Upper lobe of left lung (tissue), 4 donors: ENCODE measurements at regions not wholly inside any gene's neighbourhood (a gene's known extent, or its start where the extent isn't known, plus 50 kb on each side); places are given as distances from the start of the nearest gene placed in this dataset.

Experiments
- EP300 ChIP-seq, 4 donors: sonication (generic); formaldehyde crosslinking; IDR thresholded peaks; one replicate each; pipeline ENCODE4 v1.5.1; 2017; ENCODE audit warnings: antibody characterized with exemption in 4 of 4, control low read depth in 2 of 4
- POLR2A ChIP-seq, 4 donors: fragments of 450-650 bp; IDR thresholded peaks; one replicate each; pipeline ENCODE4 v1.5.1; 2016 to 2017; ENCODE audit warnings: antibody characterized with exemption in 4 of 4, mild to moderate bottlenecking in 2 of 4
- TF ChIP-seq, protein P1 (sequence below), 6 experiments: fragments of 450-650 bp in 4 of 6; fragments of 200-600 bp in 2 of 6; sonication (generic) in 2 of 6; IDR thresholded peaks; one replicate each; pipeline ENCODE4 v1.5.1; 2016 to 2019; ENCODE audit warnings: antibody characterized with exemption in 6 of 6

DNA sequence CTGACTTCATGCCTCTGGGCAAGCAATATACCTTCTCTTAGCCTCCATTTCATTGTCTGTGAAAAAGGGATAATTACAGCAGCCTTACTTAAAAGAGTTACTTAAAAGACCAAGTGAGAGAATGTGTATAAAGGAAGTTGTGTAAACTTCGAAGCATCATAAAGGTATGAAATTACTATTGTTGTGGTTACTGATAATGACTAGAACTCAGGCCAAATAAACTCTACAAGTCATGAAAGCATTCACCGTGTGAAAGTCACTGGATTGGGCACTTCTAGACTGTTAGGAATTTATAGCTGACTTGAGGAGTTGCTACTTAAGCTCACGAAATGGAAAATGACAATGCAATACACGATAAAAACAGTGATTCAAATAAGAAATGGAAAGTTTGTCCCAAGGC is 67.4 kb upstream of the HAAO start:
- TF ChIP-seq POLR2A (IDR thresholded peaks at IDR 0.05) (no peak), EP300 (IDR thresholded peaks at IDR 0.05) (no peak)
- TF ChIP-seq, protein P1, sequence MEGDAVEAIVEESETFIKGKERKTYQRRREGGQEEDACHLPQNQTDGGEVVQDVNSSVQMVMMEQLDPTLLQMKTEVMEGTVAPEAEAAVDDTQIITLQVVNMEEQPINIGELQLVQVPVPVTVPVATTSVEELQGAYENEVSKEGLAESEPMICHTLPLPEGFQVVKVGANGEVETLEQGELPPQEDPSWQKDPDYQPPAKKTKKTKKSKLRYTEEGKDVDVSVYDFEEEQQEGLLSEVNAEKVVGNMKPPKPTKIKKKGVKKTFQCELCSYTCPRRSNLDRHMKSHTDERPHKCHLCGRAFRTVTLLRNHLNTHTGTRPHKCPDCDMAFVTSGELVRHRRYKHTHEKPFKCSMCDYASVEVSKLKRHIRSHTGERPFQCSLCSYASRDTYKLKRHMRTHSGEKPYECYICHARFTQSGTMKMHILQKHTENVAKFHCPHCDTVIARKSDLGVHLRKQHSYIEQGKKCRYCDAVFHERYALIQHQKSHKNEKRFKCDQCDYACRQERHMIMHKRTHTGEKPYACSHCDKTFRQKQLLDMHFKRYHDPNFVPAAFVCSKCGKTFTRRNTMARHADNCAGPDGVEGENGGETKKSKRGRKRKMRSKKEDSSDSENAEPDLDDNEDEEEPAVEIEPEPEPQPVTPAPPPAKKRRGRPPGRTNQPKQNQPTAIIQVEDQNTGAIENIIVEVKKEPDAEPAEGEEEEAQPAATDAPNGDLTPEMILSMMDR (IDR thresholded peaks at IDR 0.05): no peak
